A673 (cell line): ENCODE measurements at regions not wholly inside any gene's neighbourhood (a gene's known extent, or its start where the extent isn't known, plus 50 kb on each side); places are given as distances from the start of the nearest gene placed in this dataset.

Experiments used
- BruUV-seq: library from RNA; stranded (reverse); fragments of 400-500 nt; replicated peaks from 2 replicates; lab custom pipeline; 2021; lab: Mats Ljungman, UMichigan
- CTCF ChIA-PET: fragments of 300-600 bp; sonication (Branson Sonifier 250); formaldehyde crosslinking; loops from one replicate; lab custom pipeline; 2022; ENCODE audit warnings: antibody characterized with exemption; lab: Charles Lee
- POLR2A ChIA-PET: fragments of 300-600 bp; sonication (Branson Sonifier 250); formaldehyde crosslinking; loops from one replicate; lab custom pipeline; 2022; ENCODE audit warnings: antibody characterized with exemption; ENCODE audit not compliant: low non-redundant PET; lab: Charles Lee
- DNase-seq: peaks from one replicate; pipeline ENCODE4 v3.0.0-alpha.2; 2015; ENCODE audit warnings: low spot score
- H3K27ac ChIP-seq: fragments of 200-600 bp; sonication (generic); 2 replicates; pipeline ENCODE4 v1.5.1; 2016; ENCODE audit warnings: mixed run types, low read depth, mild to moderate bottlenecking, mixed read lengths, antibody characterized with exemption, low read length; ENCODE audit not compliant: poor library complexity, severe bottlenecking
- H3K27me3 ChIP-seq: fragments of 200-600 bp; sonication (generic); replicated peaks from 2 replicates; pipeline ENCODE4 v1.6.1; 2017; ENCODE audit warnings: mixed run types, low read depth, mild to moderate bottlenecking, mixed read lengths, antibody characterized with exemption, low read length; ENCODE audit not compliant: insufficient read depth, poor library complexity
- H3K36me3 ChIP-seq: fragments of 200-600 bp; sonication (generic); 2 replicates; pipeline ENCODE4 v1.6.1; 2016; ENCODE audit warnings: mixed run types, mild to moderate bottlenecking, mixed read lengths, antibody characterized with exemption, low read length; ENCODE audit not compliant: insufficient read depth, poor library complexity, severe bottlenecking
- H3K4me1 ChIP-seq: fragments of 200-600 bp; sonication (generic); 2 replicates; pipeline ENCODE4 v1.6.1; 2017; ENCODE audit warnings: mixed run types, mild to moderate bottlenecking, mixed read lengths, antibody characterized with exemption, low read length; ENCODE audit not compliant: insufficient read depth, poor library complexity, severe bottlenecking
- H3K4me3 ChIP-seq: fragments of 200-600 bp; sonication (generic); 2 replicates; pipeline ENCODE4 v1.5.1; 2016; ENCODE audit warnings: low read depth, mixed run types, mild to moderate bottlenecking, mixed read lengths, low read length; ENCODE audit not compliant: poor library complexity, severe bottlenecking
- H3K9me3 ChIP-seq: fragments of 200-600 bp; sonication (generic); 2 replicates; pipeline ENCODE4 v1.6.1; 2016; ENCODE audit warnings: mixed run types, low read depth, mild to moderate bottlenecking, mixed read lengths, antibody characterized with exemption, low read length; ENCODE audit not compliant: poor library complexity, severe bottlenecking
- CTCF ChIP-seq: fragments of 300-800, 200-600 bp; sonication (generic); conservative IDR thresholded peaks from 2 replicates; pipeline ENCODE4 v1.5.1; 2017; ENCODE audit warnings: low read depth, mild to moderate bottlenecking, antibody characterized with exemption, low read length, moderate library complexity, mixed read lengths
- EZH2 ChIP-seq: fragments of 200-600 bp; sonication (generic); IDR thresholded peaks from 2 replicates; pipeline ENCODE4 v1.6.1; 2017; ENCODE audit warnings: borderline replicate concordance, low read depth, mild to moderate bottlenecking, mixed read lengths, antibody characterized with exemption, low read length; ENCODE audit not compliant: poor library complexity, severe bottlenecking
- intact Hi-C: fragments of 100-400 bp; cut with micrococcal nuclease; formaldehyde crosslinking; loops from one replicate; pipeline ENCODE4 v1.10.0; 2022; ENCODE audit not compliant: unreplicated experiment

GRCh38 chr5:167485061-167485774 lies 806.2 kb upstream of the WWC1 start:
- BruUV-seq, result no TSS peak
- ChIA-PET CTCF (no interaction called here), POLR2A (no interaction called here)
- Histone ChIP-seq H3K9me3 (no peaks in the 10 kb centered on the region), H3K27me3 (no peaks in the 10 kb centered on the region), H3K4me1 (no peaks in the 10 kb centered on the region), H3K27ac (no peak overlapping the region), H3K36me3 (no peaks in the 10 kb centered on the region), H3K4me3 (no peak overlapping the region)
- no peak for DNase-seq
- TF ChIP-seq EZH2 (no peak), CTCF (no peak)
- intact Hi-C loops, result no loop called here

- POLR2A ChIA-PET, result no interaction called here
Observed at GRCh38 chr5:167488371-167488770, 803.1 kb upstream of the WWC1 start.

GRCh38 chr5:167489202-167489601 lies 802.2 kb upstream of the WWC1 start:
- no peaks in the 10 kb centered on the region for H3K9me3 ChIP-seq
- H3K4me1 ChIP-seq, result no peaks in the 10 kb centered on the region
- CTCF ChIA-PET, result no interaction called here
- no peak overlapping the region for H3K4me3 ChIP-seq
- no peaks in the 10 kb centered on the region for H3K27me3 ChIP-seq
- POLR2A ChIA-PET, result no interaction called here
- DNase-seq, result no peak
- intact Hi-C loops, result no loop called here
- no peaks in the 10 kb centered on the region for H3K36me3 ChIP-seq
- H3K27ac ChIP-seq, result no peak overlapping the region
- BruUV-seq, result no TSS peak
- TF ChIP-seq CTCF (no peak), EZH2 (no peak)

More at GRCh38 chr5:167488371-167488770, 803.1 kb upstream of the WWC1 start:
- DNase-seq, result no peak
- Histone ChIP-seq H3K4me3 (no peak overlapping the region), H3K9me3 (no peaks in the 10 kb centered on the region), H3K27me3 (no peaks in the 10 kb centered on the region), H3K36me3 (no peaks in the 10 kb centered on the region), H3K27ac (no peak overlapping the region), H3K4me1 (no peaks in the 10 kb centered on the region)
- intact Hi-C loops, result no loop called here
- no TSS peak for BruUV-seq
- CTCF ChIA-PET, result no interaction called here
- TF ChIP-seq CTCF (no peak), EZH2 (no peak)
